Sigmoid colon (tissue), 4 donors: ENCODE measurements at regions not wholly inside any gene's neighbourhood (a gene's known extent, or its start where the extent isn't known, plus 50 kb on each side); places are given as distances from the start of the nearest gene placed in this dataset.

Experiments
- CTCF ChIP-seq, 4 experiments: fragments of 450-650 bp in 3 of 4; fragments of 200-600 bp in 1 of 4; IDR thresholded peaks; one replicate each; pipeline ENCODE4 v1.5.1; 2016 to 2019; ENCODE audit warnings: antibody characterized with exemption in 4 of 4, mild to moderate bottlenecking in 3 of 4, moderate library complexity in 2 of 4
- EP300 ChIP-seq, 4 donors: sonication (generic); formaldehyde crosslinking; IDR thresholded peaks; one replicate each; pipeline ENCODE4 v1.6.1; 2017; ENCODE audit warnings: antibody characterized with exemption in 4 of 4
- POLR2A ChIP-seq, 2 donors: fragments of 450-650 bp; IDR thresholded peaks; one replicate each; pipeline ENCODE4 v1.6.1; 2016; ENCODE audit warnings: antibody characterized with exemption in 2 of 2, mild to moderate bottlenecking in 2 of 2, moderate library complexity in 2 of 2
- POLR2AphosphoS5 ChIP-seq, 4 donors: sonication (generic); formaldehyde crosslinking; IDR thresholded peaks; one replicate each; pipeline ENCODE4 v1.6.1; 2017; ENCODE audit warnings: antibody characterized with exemption in 4 of 4

DNA sequence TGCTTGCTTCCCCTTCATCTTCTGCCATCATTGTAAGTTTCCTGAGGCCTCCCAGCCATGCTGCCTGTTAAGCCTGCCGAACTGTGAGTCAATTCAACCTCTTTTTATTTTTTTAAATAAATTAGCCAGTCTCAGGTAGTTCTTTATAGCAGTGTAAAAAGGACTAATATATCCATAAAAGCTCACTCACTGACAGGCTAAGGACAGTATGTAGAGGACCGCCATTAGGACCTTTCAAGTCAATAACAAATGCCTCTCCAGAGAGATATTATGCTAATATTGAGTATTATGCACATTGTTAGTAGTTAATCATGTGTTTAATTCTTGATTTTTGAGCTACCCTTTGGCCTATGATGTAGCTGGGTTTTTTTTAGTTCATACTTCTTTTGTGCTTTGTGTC is 62.6 kb upstream of the GYPA start:
- TF ChIP-seq CTCF (IDR thresholded peaks at IDR 0.05) (no peak), POLR2A (IDR thresholded peaks at IDR 0.05) (no peak), POLR2AphosphoS5 (IDR thresholded peaks at IDR 0.05) (no peak), EP300 (IDR thresholded peaks at IDR 0.05) (no peak)
